ENCODE measurements at regions not wholly inside any gene's neighbourhood (a gene's known extent, or its start where the extent isn't known, plus 50 kb on each side); places are given as distances from the start of the nearest gene placed in this dataset.

DNA sequence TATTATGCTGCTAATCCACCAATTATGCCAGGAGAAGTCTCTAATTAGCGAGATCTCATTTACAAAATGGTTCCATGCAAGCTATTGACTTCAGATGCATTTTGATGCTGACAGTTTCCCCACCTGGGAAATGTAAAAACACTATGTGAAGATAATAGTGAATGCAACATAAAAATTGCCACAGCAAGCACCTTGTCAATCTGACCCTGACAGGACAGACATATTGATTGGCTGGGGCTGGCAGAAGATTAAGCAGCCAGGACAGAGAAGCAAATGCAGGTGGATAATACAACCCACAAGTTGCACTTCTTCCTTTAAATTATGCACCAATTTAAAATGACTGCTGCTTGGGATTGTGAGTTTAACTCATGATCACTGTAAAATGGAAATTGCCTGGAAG lies 642.8 kb upstream of the POT1 start:
- intact Hi-C loops (cut with micrococcal nuclease): no loop called here

DNA sequence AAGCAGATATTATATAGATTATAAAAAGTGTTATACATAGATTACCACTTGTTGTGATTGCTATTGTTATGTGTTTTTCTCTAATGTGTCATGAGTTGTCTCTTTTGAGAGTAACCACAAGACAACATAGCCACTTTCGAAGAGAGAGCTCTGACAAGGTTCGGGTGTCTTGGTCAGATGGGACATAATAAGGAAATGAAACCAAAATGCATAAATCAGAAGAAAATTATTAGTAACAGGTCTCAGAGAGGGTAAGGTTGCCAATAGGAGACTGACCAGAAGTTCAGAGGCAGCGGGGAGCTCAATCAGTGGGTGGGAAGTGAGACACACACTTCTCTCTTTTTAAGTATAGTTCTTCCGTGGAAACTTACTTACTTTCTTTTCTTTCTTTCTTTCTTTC lies 639.2 kb upstream of the POT1 start:
- intact Hi-C loops (cut with micrococcal nuclease): no loop called here

GRCh38 chr7:125567686-125568085 lies 638.1 kb upstream of the POT1 start:
- intact Hi-C loops (cut with micrococcal nuclease): no loop called here

- intact Hi-C loops (cut with micrococcal nuclease): no loop called here
These were observed 634.4 kb upstream of the POT1 start for GRCh38 chr7:125563964-125564529.

DNA sequence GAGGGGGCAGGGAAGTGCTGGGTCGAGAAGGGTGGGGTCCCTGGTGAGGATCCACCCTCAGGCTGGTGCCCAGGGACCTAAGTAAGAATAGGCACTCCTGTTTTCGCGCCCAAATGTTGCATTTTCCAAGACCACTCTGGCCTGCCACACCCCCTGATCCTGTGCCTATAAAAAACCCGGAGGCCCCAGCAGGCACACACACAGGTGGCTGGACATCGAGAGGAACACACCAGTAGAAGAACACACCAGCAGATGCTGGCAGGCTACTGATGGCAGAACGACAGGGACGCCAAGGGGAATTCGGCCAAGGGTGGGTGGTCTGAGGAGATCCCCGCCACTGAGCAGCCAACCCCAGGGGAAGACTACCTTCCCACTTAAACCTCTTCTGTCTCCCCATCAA lies 633.9 kb upstream of the POT1 start:
- intact Hi-C loops (cut with micrococcal nuclease): no loop called here

DNA sequence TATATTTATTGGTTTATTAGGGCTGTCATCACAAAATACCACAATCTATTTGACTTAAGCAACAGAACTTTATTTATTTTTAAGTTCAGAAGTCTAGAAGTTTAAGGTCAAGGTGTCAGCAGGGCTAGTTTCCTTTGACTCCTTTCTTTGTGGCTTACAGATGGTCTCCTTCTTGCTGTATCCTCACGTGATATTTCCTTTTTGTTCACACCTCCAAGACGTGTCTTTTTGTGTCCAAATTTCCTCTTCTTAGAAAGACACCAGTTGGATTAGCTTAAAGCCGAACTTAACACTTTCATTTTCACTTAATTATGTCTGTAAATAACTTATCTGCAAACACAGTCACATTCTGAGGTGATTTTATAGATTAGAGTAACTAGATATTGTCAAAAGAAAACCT lies 631.4 kb upstream of the POT1 start:
- intact Hi-C loops (cut with micrococcal nuclease): no loop called here

GRCh38 chr7:125559921-125560320 lies 630.3 kb upstream of the POT1 start:
- intact Hi-C loops (cut with micrococcal nuclease): no loop called here

DNA sequence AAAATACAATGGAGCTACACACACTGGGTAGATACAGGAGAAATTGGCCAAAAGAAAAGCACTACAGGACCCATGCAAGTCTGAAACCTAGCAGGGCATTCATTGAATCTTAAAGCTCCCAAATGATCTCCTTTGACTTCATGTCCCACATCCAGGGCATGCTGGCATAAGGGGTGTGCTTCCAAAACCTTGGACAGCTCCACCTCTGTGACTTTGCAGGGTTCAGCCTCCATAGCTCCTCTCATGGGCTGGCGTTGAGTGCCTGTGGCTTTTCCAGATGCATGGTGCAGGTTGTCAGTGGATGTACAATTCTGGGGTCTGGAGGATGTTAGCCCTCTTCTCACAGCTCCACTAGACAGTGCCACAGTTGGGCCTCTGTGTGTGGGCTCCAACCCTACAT lies 626.3 kb upstream of the POT1 start:
- intact Hi-C loops (cut with micrococcal nuclease): no loop called here

DNA sequence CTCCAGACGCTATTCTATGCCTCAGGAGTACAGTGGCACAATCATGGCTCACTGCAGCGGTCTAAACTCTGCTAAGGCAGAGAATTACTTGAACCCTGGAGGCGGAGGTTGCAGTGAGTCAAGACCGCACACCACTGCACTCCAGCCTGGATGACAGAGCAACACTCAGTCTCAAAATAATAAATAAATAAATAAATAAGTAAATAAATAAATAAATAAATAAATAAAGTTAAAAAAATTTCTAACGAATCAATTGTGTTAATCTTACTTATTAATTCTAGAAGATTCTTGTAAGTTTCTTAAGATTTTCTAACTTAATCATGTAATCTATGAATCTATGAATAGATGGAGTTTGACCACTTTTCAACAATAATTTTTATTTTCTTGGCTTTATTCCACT lies 621.4 kb upstream of the POT1 start:
- intact Hi-C loops (cut with micrococcal nuclease): no loop called here

GRCh38 chr7:125547505-125547904 lies 617.9 kb upstream of the POT1 start:
- intact Hi-C loops (cut with micrococcal nuclease): no loop called here

- intact Hi-C loops (cut with micrococcal nuclease): no loop called here
These were observed 600.9 kb upstream of the POT1 start for GRCh38 chr7:125530553-125530952.

GRCh38 chr7:125529249-125529648 lies 599.6 kb upstream of the POT1 start:
- intact Hi-C loops (cut with micrococcal nuclease): no loop called here

GRCh38 chr7:125526958-125527357 lies 597.3 kb upstream of the POT1 start:
- intact Hi-C loops (cut with micrococcal nuclease): no loop called here

GRCh38 chr7:125526092-125526491 lies 596.5 kb upstream of the POT1 start:
- intact Hi-C loops (cut with micrococcal nuclease): no loop called here

DNA sequence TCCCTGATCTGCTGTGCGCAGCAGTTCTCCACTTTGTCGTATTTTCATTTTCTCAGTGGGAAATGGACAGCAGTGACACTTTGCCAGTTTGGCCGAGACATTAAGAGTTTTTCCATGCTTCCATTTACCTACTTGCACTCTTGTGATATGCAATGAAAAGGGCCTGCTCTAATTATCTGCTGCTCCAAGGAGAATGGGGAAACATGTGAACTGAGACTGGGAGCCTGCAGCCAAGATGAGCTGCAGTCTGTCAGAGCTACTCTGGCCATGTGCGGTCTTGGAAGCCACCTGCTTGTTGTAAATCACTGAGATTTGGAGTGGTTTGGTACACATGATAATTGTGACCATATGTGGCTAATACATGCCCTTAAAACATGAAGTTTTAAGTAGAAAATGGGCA lies 586.6 kb upstream of the POT1 start:
- intact Hi-C loops (cut with micrococcal nuclease): no loop called here

DNA sequence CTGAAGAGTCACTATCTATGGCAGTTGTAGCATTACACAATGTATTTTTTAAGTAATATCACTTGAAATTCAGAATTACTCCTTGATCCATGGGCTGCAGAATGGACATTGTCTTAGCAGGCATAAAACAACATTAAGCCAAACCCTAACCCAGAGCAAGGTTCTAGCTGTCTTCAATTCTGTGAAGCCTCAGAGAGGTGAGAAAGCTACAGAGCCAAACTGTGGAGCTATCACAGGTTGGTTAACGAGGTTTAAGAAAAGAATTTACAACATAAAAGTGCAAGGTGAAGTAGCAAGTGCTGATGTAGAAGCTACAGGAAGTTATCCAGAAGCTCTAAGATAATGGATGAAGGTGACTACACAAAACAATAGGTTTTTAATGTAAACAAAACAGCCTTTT lies 582.7 kb upstream of the POT1 start:
- intact Hi-C loops (cut with micrococcal nuclease): no loop called here

GRCh38 chr7:125511310-125511709 lies 581.7 kb upstream of the POT1 start:
- intact Hi-C loops (cut with micrococcal nuclease): no loop called here

GRCh38 chr7:125506331-125506730 lies 576.7 kb upstream of the POT1 start:
- intact Hi-C loops (cut with micrococcal nuclease): no loop called here

- intact Hi-C loops (cut with micrococcal nuclease): no loop called here
These were observed 575.2 kb upstream of the POT1 start for GRCh38 chr7:125504848-125505247.

GRCh38 chr7:125495997-125496396 lies 566.4 kb upstream of the POT1 start:
- intact Hi-C loops (cut with micrococcal nuclease): no loop called here

GRCh38 chr7:125492521-125492920 lies 562.9 kb upstream of the POT1 start:
- intact Hi-C loops (cut with micrococcal nuclease): no loop called here

GRCh38 chr7:125491137-125491536 lies 561.5 kb upstream of the POT1 start:
- intact Hi-C loops (cut with micrococcal nuclease): no loop called here

DNA sequence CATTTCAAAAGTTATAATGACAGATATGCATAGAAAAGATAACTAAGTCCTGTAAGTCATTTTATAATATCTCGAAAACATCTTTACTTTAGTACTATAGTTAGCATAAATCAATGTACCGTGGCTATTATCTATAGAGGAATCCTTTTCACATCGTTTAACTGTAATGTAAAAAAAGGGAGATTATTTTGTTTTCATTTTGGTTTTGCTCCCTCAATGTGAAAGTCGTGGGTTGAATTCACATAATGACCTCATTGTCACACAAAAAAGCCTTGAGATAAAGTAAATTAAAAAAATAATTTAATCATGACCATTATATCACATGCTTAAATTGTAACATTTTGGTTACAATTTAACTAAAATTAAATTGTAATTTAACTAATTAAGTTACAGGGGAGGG lies 560.5 kb upstream of the POT1 start:
- intact Hi-C loops (cut with micrococcal nuclease): no loop called here

DNA sequence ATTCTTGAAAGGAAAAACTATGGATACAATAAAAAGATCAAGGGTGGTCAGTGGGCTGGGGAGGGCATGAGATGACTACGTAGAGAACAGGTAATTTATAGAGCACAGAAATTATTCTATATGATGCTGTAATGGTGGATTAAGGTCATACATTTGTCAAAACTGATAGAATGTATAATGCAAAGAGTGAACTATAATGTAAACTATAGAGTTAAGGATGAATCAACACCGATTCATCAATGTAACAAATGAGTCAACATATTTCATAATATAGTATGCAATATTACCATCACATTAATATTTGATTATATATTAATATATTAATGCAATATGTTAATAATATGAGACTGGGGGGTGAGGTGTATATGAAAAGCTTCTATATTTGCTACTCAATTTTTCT lies 555.6 kb upstream of the POT1 start:
- intact Hi-C loops (cut with micrococcal nuclease): no loop called here
